Vagina (tissue), 2 donors: ENCODE measurements at regions not wholly inside any gene's neighbourhood (a gene's known extent, or its start where the extent isn't known, plus 50 kb on each side); places are given as distances from the start of the nearest gene placed in this dataset.

Experiments used
- DNase-seq, 2 donors: peaks; one replicate each; pipeline ENCODE4 v3.0.0-alpha.2; 2017; ENCODE audit errors: extremely low spot score in 2 of 2
- H3K27ac ChIP-seq: fragments of 200-600 bp; sonication (generic); one replicate; pipeline ENCODE4 v1.5.1; 2019
- H3K27me3 ChIP-seq: fragments of 200-600 bp; sonication (generic); one replicate; pipeline ENCODE4 v1.5.1; 2019
- H3K36me3 ChIP-seq, 2 donors: fragments of 200-600 bp; sonication (generic); one replicate each; pipeline ENCODE4 v1.5.1; 2017 to 2019
- H3K4me1 ChIP-seq: fragments of 200-600 bp; sonication (generic); one replicate; pipeline ENCODE4 v1.5.1; 2019
- H3K4me3 ChIP-seq, 2 donors: fragments of 200-600 bp; sonication (generic); 1 replicate in 1 of 2; 2 replicates in 1 of 2; pipeline ENCODE4 v1.5.1; 2016 to 2019
- H3K9me3 ChIP-seq: fragments of 200-600 bp; sonication (generic); one replicate; pipeline ENCODE4 v1.5.1; 2019
- CTCF ChIP-seq, 3 experiments: fragments of 450-650 bp in 2 of 3; fragments of 200-600 bp in 1 of 3; sonication (generic) in 1 of 3; IDR thresholded peaks; one replicate each; pipeline ENCODE4 v1.5.1; 2017 to 2019; ENCODE audit warnings: antibody characterized with exemption in 3 of 3, mild to moderate bottlenecking in 2 of 3, moderate library complexity in 2 of 3
- POLR2A ChIP-seq, 2 donors: fragments of 450-650 bp; IDR thresholded peaks; one replicate each; pipeline ENCODE4 v1.6.1; 2017; ENCODE audit warnings: antibody characterized with exemption in 2 of 2, mild to moderate bottlenecking in 2 of 2, moderate library complexity in 2 of 2
- POLR2AphosphoS5 ChIP-seq, 2 donors: sonication (generic); formaldehyde crosslinking; IDR thresholded peaks; one replicate each; pipeline ENCODE4 v1.9.0; 2017; ENCODE audit warnings: antibody characterized with exemption in 2 of 2, mild to moderate bottlenecking in 2 of 2, low read depth in 1 of 2; ENCODE audit not compliant: insufficient read depth in 1 of 2
- intact Hi-C: fragments of 100-400 bp; cut with DNase I; formaldehyde crosslinking; loops from one replicate; pipeline ENCODE4 v1.15.1; 2023

- Histone ChIP-seq H3K27ac (no peak overlapping the region), H3K4me3 (no peak overlapping the region), H3K4me1 (no peaks in the 10 kb centered on the region), H3K27me3 (no peaks in the 10 kb centered on the region), H3K9me3 (no peaks in the 10 kb centered on the region), H3K36me3 (no peaks in the 10 kb centered on the region)
- intact Hi-C loops = no loop called here
- DNase-seq = no peak
- no peak for TF ChIP-seq POLR2AphosphoS5 (IDR thresholded peaks at IDR 0.05; ENCODE audit: insufficient read depth in 1 of 2, low read depth in 1 of 2)
These were observed 286.4 kb downstream of the TXNL1 start for GRCh38 chr18:56351911-56352500.

DNA sequence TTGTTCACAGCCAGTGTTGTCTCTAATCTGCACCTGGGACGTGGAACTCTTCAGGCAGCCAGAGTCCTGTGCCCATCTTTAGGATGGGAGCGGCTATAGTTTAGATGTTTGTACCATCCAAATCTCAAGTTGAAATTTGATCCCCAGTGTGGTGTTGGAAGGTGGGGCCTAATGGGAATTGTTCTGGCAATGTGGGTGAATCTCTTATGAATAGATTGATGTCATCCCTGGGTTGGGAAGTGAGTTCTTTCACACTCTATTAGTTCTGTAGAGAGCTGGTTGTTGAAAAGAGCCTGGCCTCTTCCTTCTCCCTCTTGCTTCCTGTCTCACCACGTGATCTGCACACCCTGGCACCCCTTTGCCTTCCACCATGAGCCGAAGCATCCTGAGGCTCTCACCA is 300.9 kb downstream of the TXNL1 start:
- H3K9me3 ChIP-seq = no peaks in the 10 kb centered on the region
- no peak for TF ChIP-seq CTCF (IDR thresholded peaks at IDR 0.05)
- intact Hi-C loops = no loop called here
- no peak overlapping the region for H3K27ac ChIP-seq
- no peak for DNase-seq
- H3K4me3 ChIP-seq = no peak overlapping the region
- H3K4me1 ChIP-seq = no peaks in the 10 kb centered on the region
- H3K27me3 ChIP-seq = no peaks in the 10 kb centered on the region
- no peaks in the 10 kb centered on the region for H3K36me3 ChIP-seq

- no peak overlapping the region for H3K4me3 ChIP-seq
- H3K27me3 ChIP-seq = no peaks in the 10 kb centered on the region
- no peak overlapping the region for H3K27ac ChIP-seq
- H3K4me1 ChIP-seq = no peaks in the 10 kb centered on the region
- H3K9me3 ChIP-seq = no peaks in the 10 kb centered on the region
- no peaks in the 10 kb centered on the region for H3K36me3 ChIP-seq
- DNase-seq = no peak
- intact Hi-C loops = no loop called here
- TF ChIP-seq CTCF (IDR thresholded peaks at IDR 0.05) = no peak
- TF ChIP-seq POLR2A (IDR thresholded peaks at IDR 0.05) = no peak
- no peak for TF ChIP-seq POLR2AphosphoS5 (IDR thresholded peaks at IDR 0.05; ENCODE audit: insufficient read depth in 1 of 2, low read depth in 1 of 2)
These were observed 304.6 kb downstream of the TXNL1 start for GRCh38 chr18:56333839-56334238.

GRCh38 chr18:56333146-56333545 is 305.2 kb downstream of the TXNL1 start:
- no peak overlapping the region for H3K27ac ChIP-seq

DNA sequence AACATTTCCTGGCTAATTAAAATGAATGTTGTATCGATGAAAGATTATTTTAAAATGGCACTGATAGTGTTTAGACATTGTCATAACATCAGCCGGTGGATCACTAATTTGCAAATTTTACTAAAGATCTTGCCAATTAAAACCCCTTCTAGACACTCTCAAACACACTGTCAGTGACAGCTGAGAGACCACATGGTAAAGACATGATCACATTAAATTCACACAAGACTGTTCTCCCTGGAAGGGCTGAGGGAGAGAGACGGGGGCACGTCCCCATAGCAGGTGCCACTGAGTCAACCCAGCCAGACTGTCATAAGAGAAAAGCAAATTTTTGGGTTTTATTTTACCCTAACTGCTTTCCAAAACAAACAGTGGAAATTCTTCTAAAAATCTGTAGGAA is 306.0 kb downstream of the TXNL1 start:
- TF ChIP-seq POLR2AphosphoS5 (IDR thresholded peaks at IDR 0.05; ENCODE audit: insufficient read depth in 1 of 2, low read depth in 1 of 2) = no peak
- no peak for TF ChIP-seq POLR2A (IDR thresholded peaks at IDR 0.05)
- DNase-seq = no peak
- intact Hi-C loops = no loop called here

More at GRCh38 chr18:56333146-56333545, 305.2 kb downstream of the TXNL1 start:
- H3K36me3 ChIP-seq = no peaks in the 10 kb centered on the region
- DNase-seq = no peak
- H3K4me3 ChIP-seq = no peak overlapping the region
- H3K27me3 ChIP-seq = no peaks in the 10 kb centered on the region
- H3K9me3 ChIP-seq = no peaks in the 10 kb centered on the region
- intact Hi-C loops = no loop called here
- no peak for TF ChIP-seq POLR2AphosphoS5 (IDR thresholded peaks at IDR 0.05; ENCODE audit: insufficient read depth in 1 of 2, low read depth in 1 of 2)
- no peak for TF ChIP-seq POLR2A (IDR thresholded peaks at IDR 0.05)
- TF ChIP-seq CTCF (IDR thresholded peaks at IDR 0.05) = no peak
- H3K4me1 ChIP-seq = no peaks in the 10 kb centered on the region

DNA sequence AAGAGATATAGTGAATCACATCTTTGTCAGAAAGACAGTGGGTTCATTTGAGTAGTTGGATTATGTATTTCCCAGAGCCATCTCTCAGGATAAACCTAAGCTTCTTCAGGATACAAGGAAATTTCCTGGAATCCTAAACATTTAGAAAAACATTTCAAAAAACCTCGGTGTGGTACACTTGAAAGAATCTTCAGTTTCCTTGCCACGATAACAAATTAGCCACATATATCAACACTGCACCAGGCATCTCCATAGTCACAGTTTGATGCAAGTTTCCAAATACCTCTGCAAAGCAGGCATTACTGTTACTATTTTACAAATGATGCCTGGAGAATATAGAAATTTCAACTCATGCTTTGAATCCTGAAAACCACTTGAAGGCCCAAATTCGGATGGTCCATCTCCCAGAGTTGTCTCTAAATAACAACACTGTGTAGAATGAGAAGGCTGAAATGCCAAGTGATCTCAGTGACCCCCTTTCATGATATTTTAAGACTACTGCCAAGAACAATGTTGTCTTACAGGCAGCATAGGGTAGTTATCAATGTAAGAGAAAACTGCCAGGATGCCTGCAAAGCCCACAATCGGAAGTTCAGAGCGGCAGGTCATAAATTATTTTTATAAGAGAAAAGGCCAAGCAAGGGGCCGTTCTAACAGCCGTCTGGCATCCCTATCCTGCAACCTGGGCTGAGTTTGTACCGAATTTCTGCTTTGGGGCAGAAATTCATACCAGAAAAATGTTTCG is 307.9 kb downstream of the TXNL1 start:
- no peak for DNase-seq
- Histone ChIP-seq H3K27ac (no peak overlapping the region), H3K4me1 (no peaks in the 10 kb centered on the region), H3K27me3 (no peaks in the 10 kb centered on the region), H3K36me3 (no peaks in the 10 kb centered on the region), H3K9me3 (no peaks in the 10 kb centered on the region), H3K4me3 (no peak overlapping the region)
- TF ChIP-seq POLR2AphosphoS5 (IDR thresholded peaks at IDR 0.05; ENCODE audit: insufficient read depth in 1 of 2, low read depth in 1 of 2) (no peak), POLR2A (IDR thresholded peaks at IDR 0.05) (no peak), CTCF (IDR thresholded peaks at IDR 0.05) (no peak)
- intact Hi-C loops = no loop called here

More for the DNA sequence above, 306.0 kb downstream of the TXNL1 start:
- H3K27ac ChIP-seq = no peak overlapping the region
- no peak overlapping the region for H3K4me3 ChIP-seq
- H3K27me3 ChIP-seq = no peaks in the 10 kb centered on the region
- no peaks in the 10 kb centered on the region for H3K36me3 ChIP-seq
- H3K9me3 ChIP-seq = no peaks in the 10 kb centered on the region
- H3K4me1 ChIP-seq = no peaks in the 10 kb centered on the region
